ENCODE measurements at regions not wholly inside any gene's neighbourhood (a gene's known extent, or its start where the extent isn't known, plus 50 kb on each side); places are given as distances from the start of the nearest gene placed in this dataset.

- no peak for TF ChIP-seq TAF1 (IDR thresholded peaks at IDR 0.05; ENCODE audit: borderline replicate concordance, insufficient read depth, low read length)
- TF ChIP-seq, protein P1, sequence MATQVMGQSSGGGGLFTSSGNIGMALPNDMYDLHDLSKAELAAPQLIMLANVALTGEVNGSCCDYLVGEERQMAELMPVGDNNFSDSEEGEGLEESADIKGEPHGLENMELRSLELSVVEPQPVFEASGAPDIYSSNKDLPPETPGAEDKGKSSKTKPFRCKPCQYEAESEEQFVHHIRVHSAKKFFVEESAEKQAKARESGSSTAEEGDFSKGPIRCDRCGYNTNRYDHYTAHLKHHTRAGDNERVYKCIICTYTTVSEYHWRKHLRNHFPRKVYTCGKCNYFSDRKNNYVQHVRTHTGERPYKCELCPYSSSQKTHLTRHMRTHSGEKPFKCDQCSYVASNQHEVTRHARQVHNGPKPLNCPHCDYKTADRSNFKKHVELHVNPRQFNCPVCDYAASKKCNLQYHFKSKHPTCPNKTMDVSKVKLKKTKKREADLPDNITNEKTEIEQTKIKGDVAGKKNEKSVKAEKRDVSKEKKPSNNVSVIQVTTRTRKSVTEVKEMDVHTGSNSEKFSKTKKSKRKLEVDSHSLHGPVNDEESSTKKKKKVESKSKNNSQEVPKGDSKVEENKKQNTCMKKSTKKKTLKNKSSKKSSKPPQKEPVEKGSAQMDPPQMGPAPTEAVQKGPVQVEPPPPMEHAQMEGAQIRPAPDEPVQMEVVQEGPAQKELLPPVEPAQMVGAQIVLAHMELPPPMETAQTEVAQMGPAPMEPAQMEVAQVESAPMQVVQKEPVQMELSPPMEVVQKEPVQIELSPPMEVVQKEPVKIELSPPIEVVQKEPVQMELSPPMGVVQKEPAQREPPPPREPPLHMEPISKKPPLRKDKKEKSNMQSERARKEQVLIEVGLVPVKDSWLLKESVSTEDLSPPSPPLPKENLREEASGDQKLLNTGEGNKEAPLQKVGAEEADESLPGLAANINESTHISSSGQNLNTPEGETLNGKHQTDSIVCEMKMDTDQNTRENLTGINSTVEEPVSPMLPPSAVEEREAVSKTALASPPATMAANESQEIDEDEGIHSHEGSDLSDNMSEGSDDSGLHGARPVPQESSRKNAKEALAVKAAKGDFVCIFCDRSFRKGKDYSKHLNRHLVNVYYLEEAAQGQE (IDR thresholded peaks at IDR 0.05; ENCODE audit: insufficient read depth in 1 of 2, low read depth in 2 of 2, low read length in 2 of 2): no peak
- TF ChIP-seq POLR2AphosphoS5 (IDR thresholded peaks at IDR 0.05; ENCODE audit: low read depth, low read length): no peak
- TF ChIP-seq FOXP2 (optimal IDR thresholded peaks at IDR 0.05; ENCODE audit: borderline replicate concordance, extremely low read depth, extremely low read length, insufficient read depth): no peak
Measured at GRCh38 chr2:6667326-6667725, 198.4 kb downstream of the CMPK2 start.

Measured in PFSK-1 (cell line).